PC-3 (cell line): ENCODE measurements at regions not wholly inside any gene's neighbourhood (a gene's known extent, or its start where the extent isn't known, plus 50 kb on each side); places are given as distances from the start of the nearest gene placed in this dataset.

Experiments
- ATAC-seq: fragments of 200-7000 bp; cut with Tn5 transposase; 2 replicates; pipeline ENCODE4 v1.9.1; 2020; ENCODE audit warnings: mild to moderate bottlenecking, moderate library complexity
- BruUV-seq: library from RNA; stranded (reverse); fragments of 400-500 nt; replicated peaks from 2 replicates; lab custom pipeline; 2021; lab: Mats Ljungman, UMichigan
- CTCF ChIA-PET: fragments of 300-600 bp; sonication (Branson Sonifier 250); formaldehyde crosslinking; loops from one replicate; lab custom pipeline; 2022; ENCODE audit warnings: antibody characterized with exemption; lab: Charles Lee
- POLR2A ChIA-PET: fragments of 300-600 bp; sonication (Branson Sonifier 250); formaldehyde crosslinking; loops from one replicate; lab custom pipeline; 2022; ENCODE audit warnings: antibody characterized with exemption; ENCODE audit not compliant: unreplicated experiment; lab: Charles Lee
- DNase-seq: peaks from one replicate; pipeline ENCODE4 v3.0.0-alpha.2; 2015
- H2AFZ ChIP-seq: fragments of 300-600 bp; sonication (generic); 2 replicates; pipeline ENCODE4 v1.6.0; 2016; ENCODE audit warnings: antibody characterized with exemption, low read length
- H3F3A ChIP-seq: fragments of 300-600 bp; sonication (generic); one replicate; pipeline ENCODE4 v1.6.0; 2017; ENCODE audit warnings: antibody characterized with exemption, low read length, control low read depth, mild to moderate bottlenecking; ENCODE audit not compliant: unreplicated experiment
- H3K27ac ChIP-seq: fragments of 300-600 bp; sonication (generic); 2 replicates; pipeline ENCODE4 v1.5.1; 2016; ENCODE audit warnings: mild to moderate bottlenecking, low read length
- H3K27me3 ChIP-seq: fragments of 300-600 bp; sonication (generic); 2 replicates; pipeline ENCODE4 v1.6.1; 2016; ENCODE audit warnings: low read length, mixed read lengths
- H3K36me3 ChIP-seq: fragments of 300-600 bp; sonication (generic); 2 replicates; pipeline ENCODE4 v1.6.1; 2016; ENCODE audit warnings: low read depth, mixed run types, low read length, mixed read lengths
- H3K4me1 ChIP-seq: fragments of 300-600 bp; sonication (generic); 2 replicates; pipeline ENCODE4 v1.5.1; 2016; ENCODE audit warnings: low read length; ENCODE audit not compliant: insufficient read depth
- H3K4me2 ChIP-seq: fragments of 300-600 bp; sonication (generic); 2 replicates; pipeline ENCODE4 v1.6.0; 2016; ENCODE audit warnings: low read length
- H3K4me3 ChIP-seq: fragments of 300-600 bp; sonication (generic); 2 replicates; pipeline ENCODE4 v1.5.1; 2016; ENCODE audit warnings: mild to moderate bottlenecking, low read length, mixed read lengths
- H3K79me2 ChIP-seq: fragments of 300-600 bp; sonication (generic); 2 replicates; pipeline ENCODE4 v1.6.1; 2017; ENCODE audit warnings: low read length, mixed read lengths
- H3K9ac ChIP-seq: fragments of 300-600 bp; sonication (generic); 2 replicates; pipeline ENCODE4 v1.6.0; 2016; ENCODE audit warnings: mild to moderate bottlenecking, low read length
- H3K9me2 ChIP-seq: fragments of 300-600 bp; sonication (generic); replicated peaks from 2 replicates; pipeline ENCODE4 v1.6.1; 2016; ENCODE audit warnings: mixed run types, low read length, mixed read lengths
- H3K9me3 ChIP-seq: fragments of 300-600 bp; sonication (generic); 2 replicates; pipeline ENCODE4 v1.6.1; 2016; ENCODE audit warnings: low read length, mixed read lengths
- H4K20me1 ChIP-seq: fragments of 300-600 bp; sonication (generic); 2 replicates; pipeline ENCODE4 v1.6.1; 2016; ENCODE audit warnings: low read length, mixed read lengths
- CTCF ChIP-seq: fragments of 300-600 bp; sonication (generic); conservative IDR thresholded peaks from 2 replicates; pipeline ENCODE4 v1.5.1; 2017; ENCODE audit warnings: antibody characterized with exemption, low read depth, mild to moderate bottlenecking, low read length
- EZH2 ChIP-seq: fragments of 300-600 bp; sonication (generic); IDR thresholded peaks from one replicate; pipeline ENCODE4 v1.6.1; 2017; ENCODE audit warnings: antibody characterized with exemption, mild to moderate bottlenecking, low read length; ENCODE audit not compliant: unreplicated experiment
- EZH2phosphoT487 ChIP-seq: fragments of 300-600 bp; sonication (generic); IDR thresholded peaks from 2 replicates; pipeline ENCODE4 v1.6.1; 2018; ENCODE audit warnings: mild to moderate bottlenecking, antibody characterized with exemption, low read length, borderline replicate concordance
- intact Hi-C: fragments of 100-400 bp; cut with micrococcal nuclease; formaldehyde crosslinking; loops from 2 replicates; pipeline ENCODE4 v1.9.0; 2023

GRCh38 chr1:96927125-96927524 lies 205.5 kb downstream of the PTBP2 start:
- CTCF ChIA-PET, result no interaction called here

GRCh38 chr1:96931136-96931535 lies 209.6 kb downstream of the PTBP2 start:
- Histone ChIP-seq H3K79me2 (no peaks in the 10 kb centered on the region), H4K20me1 (no peaks in the 10 kb centered on the region), H3K9me3 (no peaks in the 10 kb centered on the region), H2AFZ (no peak overlapping the region), H3K4me1 (no peaks in the 10 kb centered on the region), H3K4me2 (no peak overlapping the region), H3K27me3 (peaks cover 7% of the 10 kb centered on the region; the same call in 1 of the 2 replicates), H3K9me2 (no peaks in the 10 kb centered on the region), H3K27ac (no peak overlapping the region), H3K9ac (no peak overlapping the region), H3K36me3 (no peaks in the 10 kb centered on the region), H3K4me3 (no peak overlapping the region), H3F3A (no peaks in the 10 kb centered on the region)
- no peak for TF ChIP-seq CTCF
- TF ChIP-seq EZH2, result no peak
- no peak for TF ChIP-seq EZH2phosphoT487
- CTCF ChIA-PET, result no interaction called here
- intact Hi-C loops, result no loop called here
- no TSS peak for BruUV-seq
- ATAC-seq (peak; percentile 31; the same call in 1 of the 2 replicates), DNase-seq (no peak)
- POLR2A ChIA-PET, result no interaction called here

More at GRCh38 chr1:96927125-96927524, 205.5 kb downstream of the PTBP2 start:
- ATAC-seq (no peak), DNase-seq (no peak)
- Histone ChIP-seq H3F3A (no peaks in the 10 kb centered on the region), H3K9me3 (peaks cover 8% of the 10 kb centered on the region; the same call in 1 of the 2 replicates), H3K9me2 (no peaks in the 10 kb centered on the region), H3K27me3 (no peaks in the 10 kb centered on the region), H3K9ac (no peak overlapping the region), H3K79me2 (no peaks in the 10 kb centered on the region), H3K4me1 (no peaks in the 10 kb centered on the region), H3K36me3 (no peaks in the 10 kb centered on the region), H3K4me3 (no peak overlapping the region), H3K4me2 (no peak overlapping the region), H3K27ac (no peak overlapping the region), H4K20me1 (no peaks in the 10 kb centered on the region), H2AFZ (no peak overlapping the region)
- TF ChIP-seq EZH2 (no peak), CTCF (no peak), EZH2phosphoT487 (no peak)
- intact Hi-C loops, result no loop called here
- BruUV-seq, result no TSS peak
- POLR2A ChIA-PET, result no interaction called here

- Histone ChIP-seq H3K4me3 (no peak overlapping the region), H3K36me3 (no peaks in the 10 kb centered on the region), H3K9ac (no peak overlapping the region), H3K9me3 (no peaks in the 10 kb centered on the region), H3F3A (no peaks in the 10 kb centered on the region), H3K4me1 (no peaks in the 10 kb centered on the region), H4K20me1 (no peaks in the 10 kb centered on the region), H3K27me3 (peaks cover 7% of the 10 kb centered on the region; the same call in 1 of the 2 replicates), H3K4me2 (no peak overlapping the region), H2AFZ (no peak overlapping the region), H3K9me2 (no peaks in the 10 kb centered on the region), H3K27ac (no peak overlapping the region), H3K79me2 (no peaks in the 10 kb centered on the region)
- no TSS peak for BruUV-seq
- ChIA-PET CTCF (no interaction called here), POLR2A (no interaction called here)
- ATAC-seq, result no peak
- TF ChIP-seq EZH2, result no peak
- DNase-seq, result no peak
- intact Hi-C loops, result no loop called here
Observed at GRCh38 chr1:96934282-96934681, 212.7 kb downstream of the PTBP2 start.
